Esophagus mucosa (tissue), 1 donor: ENCODE measurements at regions not wholly inside any gene's neighbourhood (a gene's known extent, or its start where the extent isn't known, plus 50 kb on each side); places are given as distances from the start of the nearest gene placed in this dataset.

Experiments used
- ATAC-seq: fragments of 200-7000 bp; cut with Tn5 transposase; one replicate; pipeline ENCODE4 v1.9.1; 2020
- donor health status: DM: yes; HTN: yes; CAD: no.

DNA sequence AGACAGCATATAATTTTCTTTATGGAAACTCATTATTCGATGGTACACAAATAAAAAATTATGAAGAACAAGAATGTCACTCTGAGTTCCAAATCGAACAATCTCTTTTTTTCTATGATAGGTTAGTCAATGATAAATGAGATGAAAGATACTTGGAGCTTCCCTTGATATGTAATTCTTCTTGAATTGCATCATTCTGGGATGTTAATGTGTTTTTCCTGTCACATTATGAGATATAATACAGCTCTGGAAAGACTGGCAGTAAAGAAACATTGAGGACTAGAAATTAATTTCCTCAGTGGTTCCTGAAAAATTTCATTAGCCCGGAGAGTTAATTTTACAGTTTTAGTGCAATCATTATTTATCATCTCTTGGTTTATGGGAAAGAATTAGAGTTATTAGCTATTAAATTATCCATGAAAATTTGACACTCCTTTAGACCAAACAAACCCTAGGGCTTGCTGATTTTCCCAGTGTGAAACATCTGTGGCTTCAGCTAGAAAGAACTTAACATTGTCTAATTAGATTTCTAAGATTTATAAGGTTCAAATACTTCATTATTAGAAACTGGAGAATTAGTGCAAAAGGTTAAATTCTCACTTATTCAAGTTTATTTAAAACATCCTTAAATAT is 1546.6 kb upstream of the TENM3 start:
- no peak for ATAC-seq

GRCh38 chr4:180698550-180699195 is 1544.5 kb upstream of the TENM3 start:
- ATAC-seq = no peak

- no peak for ATAC-seq
Measured at GRCh38 chr4:180706766-180707165, 1536.4 kb upstream of the TENM3 start.

GRCh38 chr4:180710628-180711337 is 1532.4 kb upstream of the TENM3 start:
- no peak for ATAC-seq

GRCh38 chr4:180717451-180718033 is 1525.7 kb upstream of the TENM3 start:
- no peak for ATAC-seq

- ATAC-seq = no peak
Measured at GRCh38 chr4:180721356-180721755, 1521.8 kb upstream of the TENM3 start.

GRCh38 chr4:180726611-180727010 is 1516.6 kb upstream of the TENM3 start:
- ATAC-seq = no peak

DNA sequence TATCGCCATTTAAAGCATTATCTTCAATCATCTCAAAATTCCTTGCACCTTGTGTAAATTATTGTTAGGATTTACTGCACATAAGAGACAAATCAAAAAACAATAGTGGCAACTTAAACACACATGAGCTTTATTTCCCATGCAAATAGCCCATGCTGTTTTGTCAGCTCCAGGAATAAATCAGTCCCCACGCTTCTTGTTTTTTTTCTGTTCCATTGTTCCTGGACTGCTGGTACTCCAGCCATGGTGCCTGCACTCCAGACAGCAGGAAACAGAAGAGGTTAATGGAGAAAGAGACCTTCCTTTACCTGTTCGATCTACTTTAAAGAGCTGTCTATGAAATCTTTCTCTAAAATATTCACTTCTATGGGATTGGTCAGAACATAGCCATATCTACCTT is 1515.7 kb upstream of the TENM3 start:
- no peak for ATAC-seq

- no peak for ATAC-seq
Measured at GRCh38 chr4:180734753-180735432, 1508.3 kb upstream of the TENM3 start.

- ATAC-seq = no peak
Measured at GRCh38 chr4:180741703-180742102, 1501.5 kb upstream of the TENM3 start.

- ATAC-seq = no peak
Measured at GRCh38 chr4:180745019-180745418, 1498.2 kb upstream of the TENM3 start.

DNA sequence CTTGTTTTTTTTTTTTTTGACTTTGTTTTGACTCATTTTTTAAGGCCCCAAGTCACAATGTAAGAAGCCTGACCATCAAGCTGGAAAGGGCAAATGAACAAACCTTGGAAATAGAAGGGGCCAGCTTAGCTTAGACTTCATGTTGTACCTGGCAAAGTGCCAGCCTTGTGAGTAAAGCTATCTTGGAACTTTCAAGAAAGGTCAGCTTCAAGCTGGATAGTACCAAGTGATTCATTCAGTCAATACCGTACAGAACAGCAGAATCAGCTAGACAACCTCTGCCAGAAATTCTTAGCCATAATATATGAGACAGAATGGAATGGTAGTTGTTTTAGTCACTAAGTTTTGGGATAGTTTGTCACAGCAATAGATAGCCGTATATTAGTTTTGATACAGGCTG is 1492.2 kb upstream of the TENM3 start:
- ATAC-seq = no peak

- ATAC-seq = no peak
Measured at GRCh38 chr4:180757927-180758326, 1485.3 kb upstream of the TENM3 start.

- ATAC-seq = no peak
Measured at GRCh38 chr4:180766045-180766444, 1477.2 kb upstream of the TENM3 start.

GRCh38 chr4:180766944-180767729 is 1476.1 kb upstream of the TENM3 start:
- ATAC-seq = no peak

DNA sequence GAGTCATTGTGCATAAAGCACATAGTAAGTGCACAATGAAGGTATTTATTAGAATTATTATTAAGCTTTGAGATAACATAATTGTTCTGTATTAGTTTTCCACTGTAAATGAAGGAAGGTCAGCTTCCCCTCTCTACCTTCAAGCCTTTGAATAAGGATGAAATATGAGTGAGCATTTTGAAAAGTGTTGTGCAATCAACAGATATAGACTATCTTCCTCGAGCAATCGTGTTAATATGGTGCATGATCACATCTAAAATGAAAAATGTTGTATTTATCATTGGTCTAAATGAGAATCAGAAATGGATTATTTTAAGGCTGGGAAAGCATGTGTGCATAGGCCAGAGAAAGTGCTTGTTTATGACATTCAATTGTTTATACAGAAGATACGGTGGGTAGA is 1474.6 kb upstream of the TENM3 start:
- ATAC-seq = no peak

DNA sequence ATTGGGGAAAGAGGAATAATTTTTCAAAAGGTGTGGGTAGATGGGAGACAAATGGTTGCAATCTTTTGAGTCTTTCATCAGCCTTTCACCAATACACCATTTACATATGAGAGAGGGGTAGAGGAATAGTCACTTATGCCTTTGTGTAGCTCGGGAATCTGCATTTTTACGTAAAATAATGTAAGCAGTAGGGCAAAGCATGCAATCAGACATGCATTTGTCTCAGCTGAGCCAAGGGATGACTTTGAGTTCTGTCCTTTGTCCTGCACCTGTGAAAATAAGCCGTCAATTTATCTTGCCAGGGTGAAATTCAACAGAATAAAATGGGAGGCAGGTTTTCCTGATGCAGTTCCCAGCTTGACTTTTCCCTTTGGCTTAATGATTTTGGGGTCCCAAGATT is 1473.4 kb upstream of the TENM3 start:
- ATAC-seq = no peak

DNA sequence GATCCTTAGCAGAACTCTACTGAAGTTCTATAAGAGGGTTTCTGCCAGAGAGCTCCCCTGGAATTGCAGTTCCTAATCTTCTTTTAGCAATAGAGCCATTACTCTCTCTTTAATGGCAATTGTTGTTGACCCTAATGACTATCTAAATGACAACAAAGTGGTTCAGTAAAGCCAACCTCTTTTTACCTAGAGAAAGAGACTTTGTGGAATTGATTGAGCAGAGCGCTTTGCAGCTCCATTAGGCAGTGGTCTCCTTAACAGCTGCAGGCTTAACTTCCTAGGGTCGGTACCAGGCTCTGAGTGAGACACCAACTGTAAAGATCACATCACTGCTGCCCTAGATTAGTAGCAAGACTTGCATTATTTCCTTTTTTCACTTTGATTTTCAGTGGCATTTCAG is 1472.9 kb upstream of the TENM3 start:
- no peak for ATAC-seq

- ATAC-seq = no peak
Measured at GRCh38 chr4:180784940-180785339, 1458.3 kb upstream of the TENM3 start.

DNA sequence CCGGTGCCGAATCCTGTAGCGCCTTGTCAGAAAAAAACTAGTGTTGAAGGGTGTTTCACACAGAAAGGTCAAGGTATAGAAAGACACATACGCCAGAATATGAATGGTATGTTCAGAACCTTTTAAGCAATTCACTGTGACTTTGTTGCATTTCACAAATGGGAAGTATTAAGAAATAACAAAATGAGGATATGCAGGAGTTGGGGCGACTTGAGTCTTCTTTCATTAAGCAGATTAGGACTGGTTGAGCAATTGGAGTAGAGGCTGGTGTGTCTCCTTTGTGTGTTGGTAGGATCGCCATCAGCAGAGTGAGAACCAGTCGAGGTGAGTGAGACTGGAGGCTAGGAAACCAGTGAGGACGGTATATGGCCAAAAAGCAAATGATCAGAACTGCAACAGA is 1454.5 kb upstream of the TENM3 start:
- no peak for ATAC-seq

DNA sequence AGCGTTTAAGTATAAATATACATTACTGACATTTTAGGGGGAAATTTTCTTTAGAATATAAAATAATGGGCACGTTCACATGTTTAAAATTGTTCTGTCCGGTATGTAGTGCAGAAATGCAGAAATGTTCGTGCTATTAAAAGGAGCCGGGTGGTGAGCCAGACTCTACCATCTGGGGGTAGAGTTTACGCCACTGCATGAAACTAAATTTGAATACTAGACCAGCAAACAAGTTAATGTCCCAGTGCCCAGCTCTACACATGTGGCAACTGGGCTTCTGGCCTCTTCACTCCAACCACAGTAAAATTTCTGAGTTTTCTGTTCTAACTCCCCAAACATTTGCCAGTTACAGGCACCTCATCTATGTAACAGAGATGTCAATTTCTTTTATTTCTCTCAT is 1453.3 kb upstream of the TENM3 start:
- ATAC-seq = no peak

- ATAC-seq = no peak
Measured at GRCh38 chr4:180790471-180790870, 1452.7 kb upstream of the TENM3 start.
